ENCODE measurements at regions not wholly inside any gene's neighbourhood (a gene's known extent, or its start where the extent isn't known, plus 50 kb on each side); places are given as distances from the start of the nearest gene placed in this dataset.
"Not testable (repeated sequence)": the region's sequence is repeated elsewhere in the genome, so short reads cannot be mapped to it uniquely, and the experiment has no call there.

DNA sequence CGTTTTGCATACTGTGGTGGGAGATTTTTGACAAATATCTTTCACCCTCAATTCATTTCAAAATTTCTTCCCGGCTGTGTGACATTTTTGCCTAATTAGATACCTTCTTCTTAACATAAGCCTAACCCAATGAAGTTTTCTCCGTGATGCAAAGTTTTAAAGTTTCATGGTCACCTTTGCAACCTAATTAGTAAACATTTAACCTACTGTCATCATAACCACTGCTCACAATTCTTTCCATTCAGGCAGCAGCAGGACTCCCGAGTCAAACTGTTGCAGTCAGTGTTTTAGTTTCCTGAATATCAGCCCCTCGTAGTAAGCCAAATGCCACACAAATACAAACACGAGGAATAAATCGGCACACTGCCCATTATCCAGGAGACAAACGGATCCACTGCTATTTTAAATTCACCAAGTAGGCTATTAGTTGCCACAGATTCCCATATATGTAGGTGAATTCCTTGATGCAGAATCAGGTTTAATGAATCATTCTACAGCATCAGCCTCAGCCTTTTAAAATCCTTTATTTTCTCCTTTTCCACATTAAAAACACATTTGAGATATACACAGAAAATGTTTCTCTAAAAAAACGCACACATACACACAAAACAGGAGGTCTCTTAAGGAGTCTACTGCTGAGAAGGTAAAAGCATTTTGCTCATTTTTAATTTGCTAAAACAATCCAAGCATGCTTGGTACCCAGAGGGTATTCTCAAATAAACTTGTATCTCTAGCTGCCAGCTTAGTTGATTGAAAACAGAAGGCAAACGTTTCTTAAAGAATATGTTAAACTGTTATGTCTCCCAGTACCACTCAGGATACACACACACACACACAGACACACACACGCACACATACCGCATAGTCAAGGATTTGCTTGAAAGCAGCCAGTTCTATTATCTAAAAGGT lies 106.5 kb upstream of the KCTD1 start:
- peak in 1 of 56 donors; percentile 29 for DNase-seq

DNA sequence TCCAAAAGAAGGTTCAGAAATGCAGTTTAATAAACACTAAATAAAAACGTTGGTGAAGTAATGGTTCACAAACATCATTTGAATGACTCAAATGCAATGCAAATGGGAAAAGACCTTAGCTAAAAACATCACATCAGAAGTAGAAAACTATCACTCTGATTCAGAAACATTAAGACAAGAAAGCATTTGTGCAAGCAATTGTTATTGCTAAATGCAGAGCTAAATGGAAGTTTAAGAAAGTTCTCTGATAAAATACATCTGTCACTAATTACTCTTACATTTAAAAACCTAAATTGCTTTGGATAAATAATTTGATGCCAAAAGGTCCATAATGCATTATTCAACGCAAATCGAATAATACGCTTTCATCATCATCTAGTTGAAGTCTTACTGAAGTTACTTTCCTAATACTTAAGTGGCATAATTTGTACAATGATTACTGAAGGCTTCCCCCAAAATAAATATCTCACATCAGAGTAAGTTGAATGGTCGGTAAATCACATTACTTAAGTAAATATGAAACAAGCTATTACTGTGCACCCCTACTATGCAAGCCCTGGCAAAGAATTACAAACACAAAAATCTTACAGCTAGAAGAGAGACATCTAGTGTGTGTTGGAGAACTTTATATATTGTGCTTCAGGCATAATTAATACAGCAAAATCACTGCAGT lies 105.7 kb upstream of the KCTD1 start:
- no peak for DNase-seq

DNA sequence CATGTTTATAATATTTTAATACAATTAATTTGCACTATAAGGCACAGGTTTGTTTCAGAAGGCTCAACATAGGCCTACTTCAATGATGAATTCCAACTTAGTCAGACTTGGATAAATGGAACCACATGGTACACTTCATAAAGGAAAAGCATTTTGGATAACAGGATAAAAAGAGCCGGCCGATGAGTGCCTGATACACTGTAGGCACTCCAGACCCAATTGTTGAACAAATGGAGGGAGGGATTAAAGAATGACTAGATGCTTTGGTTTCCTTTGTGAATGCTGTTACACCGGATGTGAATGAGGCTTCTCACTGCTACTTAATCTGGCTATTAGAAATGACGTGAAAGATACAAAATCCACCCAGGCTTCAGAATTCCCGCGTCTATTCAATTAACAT lies 104.1 kb upstream of the KCTD1 start:
- no peak for DNase-seq

DNA sequence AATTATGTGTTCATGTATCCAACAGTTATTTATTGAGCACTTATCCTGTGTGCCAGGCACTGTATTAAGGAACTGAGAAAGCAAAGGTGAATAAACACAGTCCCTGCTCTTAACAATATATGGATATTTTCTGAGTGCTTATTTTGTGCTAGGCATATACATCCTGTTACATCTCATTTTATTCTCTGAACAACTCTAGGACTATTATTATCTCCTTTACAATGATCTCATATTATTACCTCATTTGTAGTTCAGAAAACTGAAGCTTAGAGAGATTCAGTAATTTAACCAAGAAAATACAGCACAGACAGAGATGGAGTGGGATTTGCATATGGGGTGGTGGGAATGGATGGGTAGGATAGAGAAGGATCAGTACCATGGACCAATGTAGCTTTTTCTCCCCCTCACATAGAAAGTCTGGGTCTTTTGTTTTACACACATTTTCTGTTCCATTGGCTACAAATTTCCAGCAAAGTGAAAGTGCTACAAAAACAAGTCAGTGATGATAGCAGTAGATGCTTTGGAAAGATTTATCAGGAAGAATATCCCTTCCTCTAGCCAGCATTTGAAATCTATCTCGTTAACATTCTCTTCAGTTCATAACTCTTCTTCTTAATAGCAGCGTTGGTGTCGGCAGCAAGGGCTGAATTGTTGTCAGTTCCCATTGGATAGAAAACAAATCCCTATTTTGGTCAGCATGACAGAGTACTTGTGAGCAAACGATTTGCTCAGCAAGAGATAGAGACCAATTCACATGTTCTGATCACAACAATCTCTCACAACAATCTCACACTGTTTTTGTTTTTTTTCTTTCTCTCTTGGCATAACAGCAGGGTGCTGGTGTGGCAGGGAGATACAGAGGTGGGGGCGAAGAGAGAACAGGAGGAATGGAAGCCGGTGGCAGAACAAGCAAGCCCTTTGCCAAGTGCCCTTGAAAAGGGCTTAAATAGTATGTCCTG lies 102.2 kb upstream of the KCTD1 start:
- DNase-seq, result peak in 23 of 56 donors; percentile 5 to 66 (median 44)

DNA sequence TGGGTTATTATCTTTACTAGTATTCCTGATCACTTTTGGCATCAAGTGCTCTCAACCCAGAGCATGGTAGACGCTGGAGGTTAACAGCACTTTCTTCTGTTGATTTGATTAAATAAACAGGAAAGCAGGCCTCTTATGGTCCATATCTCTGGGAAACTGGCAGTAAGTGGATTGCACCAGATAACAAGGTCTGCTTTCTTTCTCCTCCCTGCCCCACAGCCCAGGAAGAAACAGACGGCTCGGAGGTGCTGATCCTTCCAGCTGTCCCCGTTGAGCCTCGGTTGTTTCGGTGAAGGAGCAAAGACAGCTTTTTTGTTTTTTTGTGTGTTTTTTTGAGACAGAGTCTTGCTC lies 100.8 kb upstream of the KCTD1 start:
- no peak for DNase-seq

DNA sequence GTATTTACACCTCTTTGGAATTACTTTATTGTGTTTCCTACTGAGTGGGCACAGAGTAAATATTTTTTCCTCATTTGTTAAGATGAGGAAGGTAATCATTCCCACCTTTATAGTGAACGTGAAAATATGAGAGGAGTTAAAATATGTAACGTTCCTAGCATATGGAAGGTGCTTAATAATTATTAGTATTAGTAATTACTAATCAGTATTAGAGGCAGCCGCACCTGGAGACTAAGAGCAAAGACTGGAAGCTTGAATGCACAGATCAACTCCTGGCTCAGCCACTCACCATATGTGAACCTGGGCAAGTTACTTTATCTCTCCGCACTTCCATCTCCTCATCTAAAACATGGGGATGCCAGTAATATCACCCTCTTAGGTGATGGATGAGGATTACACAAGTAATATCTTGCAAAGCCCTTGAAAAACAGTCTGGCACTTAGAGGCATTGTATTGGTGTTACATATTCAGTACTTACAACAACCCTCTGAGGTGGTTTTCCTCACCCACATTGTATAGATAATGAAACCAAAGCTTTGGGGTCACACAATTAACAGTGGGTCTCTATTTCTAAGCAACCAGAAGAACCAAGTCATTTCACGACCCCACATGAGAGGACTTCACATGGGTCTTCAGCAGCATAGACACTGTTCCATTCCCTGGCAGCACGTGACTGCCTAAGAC lies 100.3 kb upstream of the KCTD1 start:
- DNase-seq, result no peak

DNA sequence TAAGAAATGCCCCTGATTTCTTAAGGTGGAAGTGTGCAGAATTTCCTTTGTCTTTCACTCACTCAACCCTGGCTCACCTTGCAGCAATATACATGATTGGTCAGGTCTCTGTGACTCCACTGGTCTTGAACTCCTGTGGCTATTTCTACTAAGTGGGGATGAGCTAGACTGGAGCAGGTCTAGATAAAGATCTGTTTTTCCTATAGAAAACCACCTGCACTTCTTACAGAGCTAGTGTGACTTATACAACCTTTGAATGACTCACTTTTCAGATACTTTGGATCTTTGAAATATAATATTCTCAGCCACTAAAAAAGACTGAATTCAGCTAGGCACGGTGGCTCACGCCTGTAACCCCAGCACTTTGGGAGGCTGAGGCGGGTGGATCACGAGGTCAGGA lies 98.5 kb upstream of the KCTD1 start:
- DNase-seq, result no peak

GRCh38 chr18:26642440-26643348 lies 94.3 kb upstream of the KCTD1 start:
- DNase-seq, result peak in 1 of 56 donors; percentile 23

DNA sequence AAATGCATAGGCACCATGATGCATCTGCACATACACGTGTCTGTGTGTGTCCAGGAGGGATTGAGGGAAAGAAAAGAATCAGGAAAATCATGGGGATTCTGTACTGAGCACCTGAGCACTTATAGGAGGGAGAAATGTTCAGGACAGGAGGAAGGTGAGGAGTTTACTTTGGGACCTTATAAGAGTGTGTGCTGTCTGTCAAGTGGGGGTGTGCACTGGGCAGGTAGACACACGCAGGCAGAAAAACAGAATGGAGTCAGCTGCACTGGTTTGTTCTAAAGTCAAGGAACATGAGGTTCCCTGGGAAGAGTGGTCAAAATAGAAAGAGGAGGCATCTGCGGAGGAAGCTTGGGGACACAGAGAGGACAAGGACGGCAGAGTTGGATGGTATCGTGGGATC lies 92.2 kb upstream of the KCTD1 start:
- DNase-seq, result no peak

- DNase-seq, result no peak
These were observed 90.8 kb upstream of the KCTD1 start for GRCh38 chr18:26639149-26639548.

DNA sequence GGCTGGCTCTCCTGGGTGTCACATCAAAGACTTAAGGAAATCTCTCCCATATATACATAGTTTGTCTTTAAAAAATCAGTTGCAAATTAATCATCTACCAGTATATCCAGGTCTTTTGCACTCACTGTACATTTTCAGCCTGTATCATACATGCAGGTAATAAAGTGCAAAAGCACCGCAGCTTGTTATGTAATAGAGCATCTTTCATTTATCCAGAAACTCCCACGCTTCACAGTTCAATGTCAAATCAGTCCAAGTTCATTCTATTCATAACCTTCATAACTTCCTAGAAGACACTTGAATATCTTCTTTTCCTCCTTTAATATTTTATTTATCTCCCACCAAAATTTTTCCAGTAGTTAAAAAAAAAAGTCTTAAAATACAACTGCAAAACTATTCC lies 89.6 kb upstream of the KCTD1 start:
- no peak for DNase-seq

- peak in 2 of 56 donors; percentile 11 to 15 for DNase-seq
These were observed 89.0 kb upstream of the KCTD1 start for GRCh38 chr18:26637324-26637723.

GRCh38 chr18:26635466-26635865 lies 87.1 kb upstream of the KCTD1 start:
- no peak for DNase-seq

DNA sequence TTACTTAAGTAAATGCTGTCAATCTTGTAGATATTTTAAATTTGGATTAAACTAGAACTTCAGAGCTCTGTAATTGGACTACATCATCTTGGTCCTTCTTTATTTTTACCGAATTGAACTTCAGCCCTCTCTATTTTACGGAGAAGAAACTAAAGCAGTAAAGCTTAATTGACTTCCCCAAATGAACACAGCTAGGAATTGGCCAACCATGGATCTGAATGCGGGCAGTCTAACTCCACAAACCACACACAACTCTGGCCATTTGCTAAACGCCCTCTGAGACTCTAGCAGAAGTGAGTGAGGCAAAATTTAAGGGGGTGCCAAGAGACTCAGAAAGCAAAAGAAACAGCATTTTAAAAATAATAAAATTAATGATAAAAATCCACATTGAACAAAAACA lies 86.3 kb upstream of the KCTD1 start:
- DNase-seq, result no peak

GRCh38 chr18:26631135-26631534 lies 82.8 kb upstream of the KCTD1 start:
- no peak for DNase-seq

- no peak for DNase-seq
These were observed 82.2 kb upstream of the KCTD1 start for GRCh38 chr18:26630596-26630995.

- no peak for DNase-seq
These were observed 79.7 kb upstream of the KCTD1 start for GRCh38 chr18:26628017-26628416.

DNA sequence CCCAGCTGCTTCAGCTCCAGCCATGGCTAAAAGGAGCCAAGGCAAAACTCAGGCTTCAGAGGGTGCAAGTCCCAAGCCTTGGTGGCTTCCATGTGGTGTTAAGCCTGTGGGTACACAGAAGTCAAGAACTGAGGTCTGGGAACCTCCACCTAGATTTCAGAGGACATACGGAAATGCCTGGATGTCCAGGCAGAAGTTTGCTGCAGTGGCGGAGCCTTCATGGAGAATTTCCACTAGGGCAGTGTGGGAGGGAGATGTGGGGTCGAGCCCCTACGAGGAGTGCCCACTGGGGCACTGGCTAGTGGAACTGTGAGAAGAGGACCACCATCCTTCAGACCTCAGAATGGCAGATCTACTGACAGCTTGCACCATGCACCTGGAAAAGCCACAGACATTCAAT lies 76.1 kb upstream of the KCTD1 start:
- no peak for DNase-seq

GRCh38 chr18:26623314-26623713 lies 75.0 kb upstream of the KCTD1 start:
- not testable (repeated sequence) for DNase-seq

All from nucleus accumbens (tissue), 56 donors.